ENCODE measurements at regions not wholly inside any gene's neighbourhood (a gene's known extent, or its start where the extent isn't known, plus 50 kb on each side); places are given as distances from the start of the nearest gene placed in this dataset.
A peak's percentile ranks its signal among the peaks of the same experiment; 100 is the strongest.

DNA sequence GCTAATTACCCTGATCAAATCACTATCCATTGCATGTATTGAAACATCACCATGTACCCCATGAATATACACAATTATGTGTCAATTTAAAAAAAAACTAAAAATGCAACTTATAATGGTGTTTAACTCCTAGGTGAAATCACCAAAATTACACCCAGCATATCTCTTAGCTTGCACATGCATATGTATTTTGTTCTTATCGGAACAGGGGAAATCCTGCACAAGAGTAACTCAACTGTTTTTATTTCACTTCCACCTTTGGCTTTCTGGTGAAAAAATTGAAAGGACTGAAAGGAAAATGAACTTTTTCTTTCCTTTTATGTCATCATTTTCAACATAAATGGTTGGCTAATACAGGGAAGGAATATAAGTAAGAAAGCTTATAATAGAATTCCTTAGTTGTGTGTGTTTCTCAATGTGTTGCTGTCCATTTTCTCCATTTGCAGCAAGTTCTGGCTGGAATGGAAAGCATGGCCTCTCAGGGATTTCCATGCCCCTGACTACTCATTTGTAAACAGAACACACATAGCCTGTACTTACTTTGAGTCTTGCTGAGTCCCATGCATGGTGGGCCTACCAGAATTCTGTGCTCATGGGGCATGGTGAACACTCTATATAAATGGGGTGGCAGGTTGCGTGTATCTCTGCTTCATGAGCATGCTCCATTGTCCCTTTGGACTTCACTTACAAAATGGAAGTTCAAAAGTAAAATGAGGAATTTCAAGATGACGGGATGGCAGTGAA is 462.0 kb downstream of the HS3ST3B1 start:
- TF ChIP-seq POLR2A (IDR thresholded peaks at IDR 0.05) (no peak), POLR2AphosphoS5 (IDR thresholded peaks at IDR 0.05; ENCODE audit: insufficient read depth in 1 of 2, low read depth in 1 of 2) (no peak)
- TF ChIP-seq, protein P1, sequence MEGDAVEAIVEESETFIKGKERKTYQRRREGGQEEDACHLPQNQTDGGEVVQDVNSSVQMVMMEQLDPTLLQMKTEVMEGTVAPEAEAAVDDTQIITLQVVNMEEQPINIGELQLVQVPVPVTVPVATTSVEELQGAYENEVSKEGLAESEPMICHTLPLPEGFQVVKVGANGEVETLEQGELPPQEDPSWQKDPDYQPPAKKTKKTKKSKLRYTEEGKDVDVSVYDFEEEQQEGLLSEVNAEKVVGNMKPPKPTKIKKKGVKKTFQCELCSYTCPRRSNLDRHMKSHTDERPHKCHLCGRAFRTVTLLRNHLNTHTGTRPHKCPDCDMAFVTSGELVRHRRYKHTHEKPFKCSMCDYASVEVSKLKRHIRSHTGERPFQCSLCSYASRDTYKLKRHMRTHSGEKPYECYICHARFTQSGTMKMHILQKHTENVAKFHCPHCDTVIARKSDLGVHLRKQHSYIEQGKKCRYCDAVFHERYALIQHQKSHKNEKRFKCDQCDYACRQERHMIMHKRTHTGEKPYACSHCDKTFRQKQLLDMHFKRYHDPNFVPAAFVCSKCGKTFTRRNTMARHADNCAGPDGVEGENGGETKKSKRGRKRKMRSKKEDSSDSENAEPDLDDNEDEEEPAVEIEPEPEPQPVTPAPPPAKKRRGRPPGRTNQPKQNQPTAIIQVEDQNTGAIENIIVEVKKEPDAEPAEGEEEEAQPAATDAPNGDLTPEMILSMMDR (IDR thresholded peaks at IDR 0.05) = no peak
- no peaks in the 10 kb centered on the region for H3K9me3 ChIP-seq
- intact Hi-C loops (cut with DNase I) = no loop called here
- H3K4me1 ChIP-seq = no peaks in the 10 kb centered on the region
- DNase-seq (ENCODE audit: extremely low spot score in 2 of 2) = no peak
- no peaks in the 10 kb centered on the region for H3K27me3 ChIP-seq
- no peaks in the 10 kb centered on the region for H3K36me3 ChIP-seq
- H3K4me3 ChIP-seq = no peak overlapping the region
- H3K27ac ChIP-seq = no peak overlapping the region

DNA sequence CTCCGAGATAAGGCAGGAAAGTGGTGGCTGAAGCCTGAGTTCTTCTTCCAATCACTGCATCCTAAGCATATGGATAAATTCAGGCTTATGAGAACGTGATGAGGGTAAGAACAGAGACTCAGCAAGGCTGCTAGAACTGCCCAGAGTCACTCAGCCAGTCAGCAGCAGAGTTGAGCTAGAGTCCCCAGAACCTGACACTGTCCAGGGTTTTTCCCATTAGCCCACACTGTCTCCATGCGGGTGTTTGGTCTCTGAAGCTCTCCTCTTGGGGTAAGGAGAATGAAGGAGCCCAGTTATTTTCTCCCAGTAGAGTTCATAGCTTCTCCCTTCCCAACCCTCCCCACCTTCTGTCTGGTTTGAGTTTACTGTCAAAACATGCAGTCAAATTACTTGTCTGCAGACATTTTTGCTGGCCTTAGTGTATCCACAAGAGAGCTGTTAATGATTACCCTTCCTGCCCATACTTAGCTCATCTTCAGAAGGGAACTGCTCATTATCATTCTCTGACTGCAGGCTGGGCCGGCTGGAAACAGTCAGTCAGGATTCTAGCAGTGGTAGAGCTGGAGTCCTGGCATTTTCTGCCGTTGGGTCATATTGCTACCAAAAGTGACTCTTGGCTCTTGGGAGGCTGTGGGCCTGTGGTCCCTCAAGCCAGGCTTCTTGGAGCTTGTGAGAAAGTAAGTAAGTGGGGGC is 460.0 kb downstream of the HS3ST3B1 start:
- Histone ChIP-seq H3K4me3 (no peak overlapping the region), H3K4me1 (no peaks in the 10 kb centered on the region), H3K36me3 (no peaks in the 10 kb centered on the region), H3K9me3 (no peaks in the 10 kb centered on the region), H3K27me3 (no peaks in the 10 kb centered on the region), H3K27ac (no peak overlapping the region)
- no peak for DNase-seq (ENCODE audit: extremely low spot score in 2 of 2)
- intact Hi-C loops (cut with DNase I) = no loop called here
- TF ChIP-seq POLR2A (IDR thresholded peaks at IDR 0.05) (no peak), POLR2AphosphoS5 (IDR thresholded peaks at IDR 0.05; ENCODE audit: insufficient read depth in 1 of 2, low read depth in 1 of 2) (no peak)
- TF ChIP-seq, protein P1 (IDR thresholded peaks at IDR 0.05) = no peak

DNA sequence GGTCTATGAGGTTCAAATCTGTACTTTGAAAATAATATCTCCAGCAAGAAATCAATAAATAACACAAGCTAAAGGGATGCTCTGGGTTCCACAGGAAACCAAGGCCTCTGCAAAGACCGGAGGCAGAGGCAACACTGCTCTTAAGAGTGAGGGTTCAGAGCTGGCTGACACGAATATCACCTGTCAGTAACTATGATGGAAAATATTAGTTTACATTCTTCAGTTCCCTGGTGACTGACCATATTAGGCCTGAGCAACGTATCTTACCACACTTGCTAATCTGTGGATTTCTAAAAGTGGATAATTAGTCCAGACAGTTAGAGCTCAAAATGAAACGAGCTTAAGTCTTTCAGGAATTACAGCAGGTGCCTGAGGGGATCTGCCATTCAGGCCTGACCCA is 459.3 kb downstream of the HS3ST3B1 start:
- TF ChIP-seq POLR2AphosphoS5 (IDR thresholded peaks at IDR 0.05; ENCODE audit: insufficient read depth in 1 of 2, low read depth in 1 of 2) (no peak), POLR2A (IDR thresholded peaks at IDR 0.05) (no peak)
- TF ChIP-seq, protein P1 (IDR thresholded peaks at IDR 0.05) = no peak
- H3K36me3 ChIP-seq = no peaks in the 10 kb centered on the region
- intact Hi-C loops (cut with DNase I) = no loop called here
- DNase-seq (ENCODE audit: extremely low spot score in 2 of 2) = no peak
- no peak overlapping the region for H3K4me3 ChIP-seq
- no peak overlapping the region for H3K27ac ChIP-seq
- no peaks in the 10 kb centered on the region for H3K27me3 ChIP-seq
- no peaks in the 10 kb centered on the region for H3K4me1 ChIP-seq
- H3K9me3 ChIP-seq = no peaks in the 10 kb centered on the region

- no peak for DNase-seq (ENCODE audit: extremely low spot score in 2 of 2)
- intact Hi-C loops (cut with DNase I) = no loop called here
- TF ChIP-seq POLR2A (IDR thresholded peaks at IDR 0.05) = no peak
- no peak for TF ChIP-seq POLR2AphosphoS5 (IDR thresholded peaks at IDR 0.05; ENCODE audit: insufficient read depth in 1 of 2, low read depth in 1 of 2)
- TF ChIP-seq, protein P1 (IDR thresholded peaks at IDR 0.05) = no peak
- H3K27ac ChIP-seq = no peak overlapping the region
- no peak overlapping the region for H3K4me3 ChIP-seq
- no peaks in the 10 kb centered on the region for H3K27me3 ChIP-seq
- no peaks in the 10 kb centered on the region for H3K4me1 ChIP-seq
- H3K9me3 ChIP-seq = no peaks in the 10 kb centered on the region
- H3K36me3 ChIP-seq = no peaks in the 10 kb centered on the region
Measured at GRCh38 chr17:14759325-14759724, 458.4 kb downstream of the HS3ST3B1 start.

DNA sequence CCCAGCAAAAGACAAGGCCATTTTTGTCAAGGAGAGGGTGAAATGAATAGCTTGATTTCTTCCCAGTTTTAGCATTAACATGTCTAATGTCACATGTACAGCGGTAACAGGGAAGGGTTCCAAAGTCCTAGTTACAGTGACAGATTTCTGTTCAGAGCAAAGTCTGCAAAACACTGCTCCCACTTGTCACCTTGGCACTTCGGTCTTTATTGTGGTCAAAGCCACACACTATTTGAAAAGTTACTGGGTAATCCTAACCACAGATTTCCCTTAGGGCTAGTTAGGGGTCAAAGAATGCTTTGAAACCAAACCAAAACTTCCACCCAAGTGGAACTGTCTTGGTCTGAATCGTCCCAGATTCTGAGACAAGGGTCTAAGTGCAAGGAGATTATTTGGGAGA is 455.6 kb downstream of the HS3ST3B1 start:
- intact Hi-C loops (cut with DNase I) = no loop called here
- Histone ChIP-seq H3K9me3 (no peaks in the 10 kb centered on the region), H3K27ac (no peak overlapping the region), H3K36me3 (no peaks in the 10 kb centered on the region), H3K27me3 (no peaks in the 10 kb centered on the region), H3K4me1 (no peaks in the 10 kb centered on the region), H3K4me3 (no peak overlapping the region)
- DNase-seq (ENCODE audit: extremely low spot score in 2 of 2) = peak in 1 of 2 donors; percentile 65
- TF ChIP-seq POLR2A (IDR thresholded peaks at IDR 0.05) = no peak
- TF ChIP-seq POLR2AphosphoS5 (IDR thresholded peaks at IDR 0.05; ENCODE audit: insufficient read depth in 1 of 2, low read depth in 1 of 2) = no peak
- TF ChIP-seq, protein P1 (IDR thresholded peaks at IDR 0.05) = no peak
